ENCODE measurements at regions not wholly inside any gene's neighbourhood (a gene's known extent, or its start where the extent isn't known, plus 50 kb on each side); places are given as distances from the start of the nearest gene placed in this dataset.

- intact Hi-C loops (cut with micrococcal nuclease) = loop anchor here (1.0 kb wide), 1 partner anchor 201 kb away; no protein-coding TSS in a partner anchor
- H3K4me2 ChIP-seq (ENCODE audit: low read length) = peak overlapping the region; percentile 78
- POLR2A ChIA-PET (ENCODE audit: unreplicated experiment) = no interaction called here
Observed at GRCh38 chr1:116854716-116855115, 55.0 kb upstream of the PTGFRN start.

GRCh38 chr1:116855191-116855619 lies 54.5 kb upstream of the PTGFRN start:
- Histone ChIP-seq H3K79me2 (ENCODE audit: low read length) (no peaks in the 10 kb centered on the region), H3K27ac (ENCODE audit: low read length) (0 out of 2 replicates have a peak overlapping the region, but pooled peaks have one; percentile 12), H3K4me3 (ENCODE audit: low read length) (no peak overlapping the region), H3F3A (ENCODE audit: low read length, unreplicated experiment) (no peaks in the 10 kb centered on the region), H3K9ac (ENCODE audit: low read length) (no peak overlapping the region), H2AFZ (ENCODE audit: low read length) (peak overlapping the region; percentile 47), H3K27me3 (ENCODE audit: low read length) (no peaks in the 10 kb centered on the region), H3K9me2 (replicated peaks; ENCODE audit: low read length) (no peaks in the 10 kb centered on the region), H3K4me1 (ENCODE audit: insufficient read depth, low read length) (peaks cover 38% of the 10 kb centered on the region), H3K9me3 (ENCODE audit: low read length) (no peaks in the 10 kb centered on the region), H4K20me1 (ENCODE audit: low read length) (no peaks in the 10 kb centered on the region), H3K4me2 (ENCODE audit: low read length) (peak overlapping the region; percentile 78), H3K36me3 (ENCODE audit: low read depth, low read length) (no peaks in the 10 kb centered on the region)
- no TSS peak for BruUV-seq (replicated peaks)
- intact Hi-C loops (cut with micrococcal nuclease) = no loop called here
- peak; percentile 33 for ATAC-seq
- POLR2A ChIA-PET (ENCODE audit: unreplicated experiment) = interaction anchor here (0.6 kb wide), 1 partner anchor 50 kb away, joined by 3 read pairs; no protein-coding TSS in a partner anchor
- TF ChIP-seq CTCF (conservative IDR thresholded peaks at IDR 0.05; ENCODE audit: low read depth, low read length) = no peak
- TF ChIP-seq EZH2phosphoT487 (IDR thresholded peaks at IDR 0.05; ENCODE audit: borderline replicate concordance, low read length) = no peak
- TF ChIP-seq EZH2 (IDR thresholded peaks at IDR 0.05; ENCODE audit: low read length, unreplicated experiment) = no peak
- DNase-seq = no peak
- CTCF ChIA-PET = no interaction called here

More at GRCh38 chr1:116854716-116855115, 55.0 kb upstream of the PTGFRN start:
- Histone ChIP-seq H3F3A (ENCODE audit: low read length, unreplicated experiment) (no peaks in the 10 kb centered on the region), H3K27ac (ENCODE audit: low read length) (0 out of 2 replicates have a peak overlapping the region, but pooled peaks have one; percentile 12), H3K4me1 (ENCODE audit: insufficient read depth, low read length) (peaks cover 38% of the 10 kb centered on the region), H2AFZ (ENCODE audit: low read length) (peak overlapping the region; percentile 47), H3K36me3 (ENCODE audit: low read depth, low read length) (no peaks in the 10 kb centered on the region), H3K27me3 (ENCODE audit: low read length) (no peaks in the 10 kb centered on the region), H3K4me3 (ENCODE audit: low read length) (no peak overlapping the region), H3K9me3 (ENCODE audit: low read length) (no peaks in the 10 kb centered on the region), H3K9ac (ENCODE audit: low read length) (no peak overlapping the region), H4K20me1 (ENCODE audit: low read length) (no peaks in the 10 kb centered on the region), H3K9me2 (replicated peaks; ENCODE audit: low read length) (no peaks in the 10 kb centered on the region), H3K79me2 (ENCODE audit: low read length) (no peaks in the 10 kb centered on the region)
- CTCF ChIA-PET = no interaction called here
- no peak for ATAC-seq
- no peak for DNase-seq
- TF ChIP-seq EZH2phosphoT487 (IDR thresholded peaks at IDR 0.05; ENCODE audit: borderline replicate concordance, low read length) = no peak
- no peak for TF ChIP-seq EZH2 (IDR thresholded peaks at IDR 0.05; ENCODE audit: low read length, unreplicated experiment)
- no peak for TF ChIP-seq CTCF (conservative IDR thresholded peaks at IDR 0.05; ENCODE audit: low read depth, low read length)
- no TSS peak for BruUV-seq (replicated peaks)

- POLR2A ChIA-PET (ENCODE audit: unreplicated experiment) = interaction anchor here (0.6 kb wide), 1 partner anchor 49 kb away, joined by 3 read pairs; no protein-coding TSS in a partner anchor
- no peaks in the 10 kb centered on the region for H3K36me3 ChIP-seq (ENCODE audit: low read depth, low read length)
- H3K9me3 ChIP-seq (ENCODE audit: low read length) = no peaks in the 10 kb centered on the region
- DNase-seq = no peak
- no peaks in the 10 kb centered on the region for H3K9me2 ChIP-seq (replicated peaks; ENCODE audit: low read length)
- no peak overlapping the region for H3K4me3 ChIP-seq (ENCODE audit: low read length)
- no peaks in the 10 kb centered on the region for H3K79me2 ChIP-seq (ENCODE audit: low read length)
- H4K20me1 ChIP-seq (ENCODE audit: low read length) = no peaks in the 10 kb centered on the region
- H3K4me2 ChIP-seq (ENCODE audit: low read length) = no peak overlapping the region
- H3K27me3 ChIP-seq (ENCODE audit: low read length) = no peaks in the 10 kb centered on the region
- TF ChIP-seq CTCF (conservative IDR thresholded peaks at IDR 0.05; ENCODE audit: low read depth, low read length) = no peak
- peaks cover 38% of the 10 kb centered on the region for H3K4me1 ChIP-seq (ENCODE audit: insufficient read depth, low read length)
- intact Hi-C loops (cut with micrococcal nuclease) = no loop called here
- peak overlapping the region; percentile 47; the same call in 1 of the 2 replicates for H2AFZ ChIP-seq (ENCODE audit: low read length)
- BruUV-seq (replicated peaks) = no TSS peak
- ATAC-seq = no peak
- CTCF ChIA-PET = no interaction called here
- no peak overlapping the region for H3K9ac ChIP-seq (ENCODE audit: low read length)
- H3F3A ChIP-seq (ENCODE audit: low read length, unreplicated experiment) = no peaks in the 10 kb centered on the region
- H3K27ac ChIP-seq (ENCODE audit: low read length) = no peak overlapping the region
Observed at GRCh38 chr1:116855773-116856201, 53.9 kb upstream of the PTGFRN start.

Data from PC-3 (cell line).